DMS153 (cell line): ENCODE measurements at regions not wholly inside any gene's neighbourhood (a gene's known extent, or its start where the extent isn't known, plus 50 kb on each side); places are given as distances from the start of the nearest gene placed in this dataset.
"Not testable (repeated sequence)": the region's sequence is repeated elsewhere in the genome, so short reads cannot be mapped to it uniquely, and the experiment has no call there.

ENCODE experiments used
- DNase-seq: peaks from one replicate; lab custom pipeline; 2025; lab: John Stamatoyannopoulos, UW

GRCh38 chr12:114815026-114815795 lies 131.2 kb upstream of the TBX3 start:
- no peak for DNase-seq

DNA sequence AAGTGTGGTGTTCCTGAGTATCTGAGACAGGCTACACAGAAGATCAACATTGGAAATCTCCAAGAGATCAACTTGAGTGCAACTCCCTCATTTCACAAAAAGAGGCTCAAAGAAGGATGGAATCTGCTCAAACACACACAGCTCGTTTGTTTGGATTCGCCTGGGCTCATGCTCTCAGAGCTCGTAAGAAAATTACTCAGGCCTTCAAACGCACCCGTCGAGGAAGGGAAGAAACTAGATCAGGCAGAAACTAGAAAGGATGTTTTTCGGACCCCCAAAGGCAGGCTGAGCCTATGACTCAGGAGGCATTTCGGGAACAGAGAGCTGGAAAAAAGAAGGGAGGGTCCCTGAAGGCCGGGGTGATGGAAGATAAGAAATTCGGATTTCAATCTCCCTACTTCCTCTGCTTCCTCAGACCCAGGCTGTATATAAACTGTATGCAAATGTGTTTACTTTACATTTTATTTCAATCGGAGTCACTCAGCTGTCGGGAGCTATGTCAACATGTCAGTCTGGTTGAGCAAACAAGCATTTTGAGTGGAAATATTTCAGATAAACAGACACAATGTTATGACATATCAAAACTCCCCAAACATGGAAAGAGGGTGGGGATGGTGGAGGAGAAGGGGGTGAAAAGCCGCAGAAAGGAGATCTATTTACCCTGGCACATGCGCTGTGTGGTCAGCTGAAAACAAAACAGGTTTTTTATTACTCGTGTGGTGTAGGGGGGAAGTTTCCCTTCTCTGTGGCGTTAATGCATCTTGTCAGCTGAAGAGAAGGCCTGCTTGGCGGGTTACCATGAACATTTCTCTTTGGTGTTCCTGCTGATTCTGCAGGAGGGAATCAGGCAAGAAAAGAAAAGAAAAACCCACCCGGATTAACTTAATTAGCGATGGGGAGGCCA lies 129.1 kb upstream of the TBX3 start:
- peak; percentile 56 for DNase-seq

GRCh38 chr12:114812384-114812783 lies 128.4 kb upstream of the TBX3 start:
- DNase-seq, result no peak

- no peak for DNase-seq
Measured at GRCh38 chr12:114809097-114809496, 125.1 kb upstream of the TBX3 start.

- not testable (repeated sequence) for DNase-seq
Measured at GRCh38 chr12:114801381-114801780, 117.4 kb upstream of the TBX3 start.

DNA sequence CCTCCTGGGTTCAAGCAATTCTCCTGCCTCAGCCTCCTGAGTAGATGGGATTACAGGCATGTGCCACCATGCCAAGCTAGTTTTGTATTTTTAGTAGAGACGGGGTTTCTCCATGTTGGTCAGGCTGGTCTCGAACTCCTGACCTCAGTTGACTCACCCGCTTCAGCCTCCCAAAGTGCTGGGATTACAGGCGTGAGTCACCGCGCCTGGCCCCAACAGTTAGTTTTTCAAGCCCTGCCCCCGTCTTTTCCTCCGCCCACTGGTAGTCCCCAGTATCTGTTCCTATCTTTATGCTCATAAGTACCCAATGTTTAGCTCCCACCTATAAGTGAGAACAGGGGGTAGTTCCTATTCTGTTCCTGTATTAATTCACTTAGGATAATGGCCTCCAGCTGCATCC lies 116.6 kb upstream of the TBX3 start:
- not testable (repeated sequence) for DNase-seq

GRCh38 chr12:114799574-114800487 lies 115.9 kb upstream of the TBX3 start:
- DNase-seq, result peak; percentile 55

DNA sequence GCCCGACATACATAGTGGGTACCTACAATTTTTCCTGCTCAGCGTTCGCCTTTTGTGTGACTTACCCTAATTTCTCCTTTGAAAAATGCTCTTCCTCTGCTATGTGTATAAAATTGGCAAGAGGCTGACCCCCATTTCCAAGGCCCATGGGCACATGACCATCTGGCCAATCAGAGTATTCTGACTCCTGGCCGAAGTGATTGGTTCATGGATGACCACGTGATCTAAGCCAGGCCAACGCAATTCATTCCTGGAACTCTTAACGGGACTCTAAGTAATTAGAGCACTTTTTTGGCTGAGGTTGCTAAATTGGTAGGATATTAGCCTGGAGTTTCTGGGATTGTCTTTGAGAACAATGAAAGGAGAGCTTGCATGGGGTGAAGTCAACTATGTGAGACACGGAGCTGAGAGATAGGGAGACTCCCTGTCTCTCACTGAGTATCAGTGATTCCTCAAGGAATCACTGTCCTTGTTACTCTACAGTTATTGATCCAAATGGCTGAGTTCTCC lies 110.1 kb upstream of the TBX3 start:
- DNase-seq, result no peak

DNA sequence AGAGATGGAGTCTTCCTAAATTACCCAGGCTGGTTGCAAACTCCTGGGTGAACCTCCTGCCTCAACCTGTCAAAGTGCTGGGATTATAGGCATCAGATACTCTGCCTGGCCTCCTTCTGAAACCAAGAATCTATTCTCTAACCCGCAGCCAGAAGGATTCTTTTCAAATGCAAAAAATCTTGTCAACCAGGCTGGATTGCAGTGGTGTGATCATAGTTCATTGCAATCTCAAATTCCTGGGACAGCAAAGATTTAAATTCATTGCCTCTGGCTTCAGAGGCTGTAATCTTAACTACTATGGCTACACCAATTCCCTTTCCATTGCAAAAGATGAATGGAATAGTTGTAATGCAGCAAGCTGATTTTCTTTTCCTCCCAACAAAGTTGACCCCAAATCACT lies 106.3 kb upstream of the TBX3 start:
- no peak for DNase-seq

DNA sequence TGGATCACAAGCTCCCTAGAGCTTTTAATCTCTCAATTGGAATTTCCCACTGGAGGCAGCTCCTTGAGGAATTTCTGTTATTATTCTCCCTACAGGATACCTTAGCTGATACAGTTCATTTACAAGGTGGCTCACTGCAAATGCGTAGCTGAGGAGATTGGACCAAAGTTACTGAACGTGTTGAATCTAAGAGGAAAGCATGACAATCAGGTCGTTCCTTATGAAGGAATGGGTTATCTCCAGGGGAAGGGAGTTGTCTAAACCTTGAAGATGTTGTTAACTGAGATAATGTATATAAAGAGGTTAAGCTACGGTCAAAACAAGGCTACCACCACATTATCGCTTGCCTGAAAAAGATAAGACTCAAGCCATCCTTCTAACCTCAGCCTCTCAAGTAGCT lies 105.8 kb upstream of the TBX3 start:
- no peak for DNase-seq

- DNase-seq, result no peak
Measured at GRCh38 chr12:114789276-114789675, 105.3 kb upstream of the TBX3 start.

GRCh38 chr12:114784526-114784925 lies 100.6 kb upstream of the TBX3 start:
- DNase-seq, result no peak

DNA sequence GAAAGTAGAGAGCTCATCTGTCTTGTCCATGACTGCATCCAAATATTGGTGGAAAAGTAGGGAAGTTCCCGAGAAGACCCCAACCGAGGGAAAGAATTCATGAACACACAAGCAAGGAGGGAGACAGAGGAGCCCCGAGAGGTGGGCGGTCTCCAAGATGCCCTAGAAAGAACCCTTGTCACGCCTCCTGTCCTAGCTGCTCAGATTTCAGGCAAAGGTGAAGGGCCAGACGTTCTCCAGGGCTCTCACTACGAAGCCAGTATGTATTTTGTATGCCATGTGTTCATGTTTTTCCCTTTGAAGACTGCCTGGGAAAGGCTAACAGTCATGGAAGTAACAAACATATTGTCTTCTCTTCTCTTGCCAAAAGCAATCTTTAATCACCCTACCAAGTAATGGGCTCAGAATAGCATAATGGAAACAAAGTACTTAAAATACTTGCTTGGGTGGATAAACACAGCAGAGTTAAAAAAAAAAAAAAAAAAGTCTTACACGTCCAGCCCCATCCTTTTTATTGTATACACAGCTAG lies 99.2 kb upstream of the TBX3 start:
- no peak for DNase-seq

GRCh38 chr12:114780746-114781399 lies 96.9 kb upstream of the TBX3 start:
- DNase-seq, result no peak

DNA sequence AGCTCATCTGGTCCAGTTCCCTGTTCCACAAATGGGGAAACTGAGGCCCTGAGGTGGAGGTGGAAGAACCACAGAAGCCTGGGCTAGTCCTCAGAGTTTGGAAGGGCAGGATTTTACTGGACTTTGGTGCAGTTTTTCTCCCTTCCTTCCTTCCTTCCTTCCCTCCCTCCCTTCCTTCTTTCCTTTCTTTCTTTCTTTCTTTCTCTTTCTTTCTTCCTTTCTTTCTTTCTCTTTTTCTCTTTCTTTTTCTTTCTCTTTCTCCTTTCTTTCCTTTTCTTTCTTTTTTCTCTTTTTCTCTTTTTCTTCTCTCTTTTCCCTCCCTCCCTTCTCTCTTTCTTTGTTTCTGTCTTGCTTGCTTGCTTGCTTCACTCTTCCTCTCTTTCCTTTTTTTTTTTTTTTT lies 95.7 kb upstream of the TBX3 start:
- DNase-seq, result no peak

- no peak for DNase-seq
Measured at GRCh38 chr12:114779186-114779585, 95.2 kb upstream of the TBX3 start.

- no peak for DNase-seq
Measured at GRCh38 chr12:114776731-114777442, 92.9 kb upstream of the TBX3 start.

DNA sequence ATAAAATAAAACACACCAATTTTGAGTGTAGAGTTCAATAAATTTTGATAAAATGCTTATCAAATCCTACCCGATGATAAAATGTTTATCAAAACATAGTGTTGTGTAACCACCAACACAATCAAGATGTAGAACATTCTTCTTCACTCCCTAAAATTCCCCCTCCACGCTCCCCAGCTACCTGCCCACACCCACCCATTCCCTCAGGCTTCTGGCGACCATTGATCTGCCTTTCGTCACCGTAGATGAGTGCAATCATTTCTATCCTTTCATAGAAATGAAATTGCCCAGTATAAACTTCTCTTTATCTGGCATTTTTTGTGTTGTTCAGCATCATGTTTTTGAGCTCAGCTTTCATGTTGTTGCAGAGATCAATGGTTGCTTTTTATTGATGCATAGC lies 90.7 kb upstream of the TBX3 start:
- DNase-seq, result no peak

DNA sequence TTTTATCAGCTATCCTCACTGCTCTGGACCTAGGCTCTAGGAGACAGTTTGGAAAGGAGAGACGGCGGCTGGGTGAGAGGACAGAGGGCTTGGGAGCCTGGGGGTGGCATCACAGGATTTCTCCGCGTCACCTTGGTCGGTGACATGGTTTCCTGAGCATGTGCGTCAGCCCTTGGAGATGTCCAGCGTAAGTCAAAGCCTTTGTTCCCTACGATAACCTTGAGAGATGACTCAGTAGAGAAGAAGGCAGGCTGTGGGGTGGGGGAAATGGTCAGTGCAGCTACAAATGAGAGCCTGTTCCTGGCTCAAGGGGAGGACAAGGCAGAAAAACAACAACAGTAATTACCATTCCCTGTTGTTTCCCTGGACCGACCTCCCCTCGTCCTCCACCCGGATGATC lies 90.2 kb upstream of the TBX3 start:
- DNase-seq, result no peak

DNA sequence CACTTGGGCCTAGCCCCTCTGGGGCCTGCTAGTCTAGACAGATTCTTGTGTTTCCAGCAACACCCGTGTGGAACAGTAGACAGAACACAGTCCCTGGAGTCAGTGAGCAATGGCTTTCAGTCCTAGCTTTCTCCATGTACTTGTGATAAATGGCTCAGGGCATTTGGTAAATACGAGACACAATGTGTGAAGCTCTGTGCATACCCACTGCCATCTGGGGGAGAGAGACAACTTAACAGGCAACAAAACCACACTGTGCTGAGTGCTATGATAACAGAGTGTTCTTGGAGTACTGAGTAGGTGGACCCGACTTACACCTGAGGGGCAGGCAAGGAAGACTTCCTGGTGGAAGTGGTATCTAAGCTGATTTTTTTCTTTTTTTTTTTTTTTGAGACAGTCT lies 86.3 kb upstream of the TBX3 start:
- DNase-seq, result no peak

DNA sequence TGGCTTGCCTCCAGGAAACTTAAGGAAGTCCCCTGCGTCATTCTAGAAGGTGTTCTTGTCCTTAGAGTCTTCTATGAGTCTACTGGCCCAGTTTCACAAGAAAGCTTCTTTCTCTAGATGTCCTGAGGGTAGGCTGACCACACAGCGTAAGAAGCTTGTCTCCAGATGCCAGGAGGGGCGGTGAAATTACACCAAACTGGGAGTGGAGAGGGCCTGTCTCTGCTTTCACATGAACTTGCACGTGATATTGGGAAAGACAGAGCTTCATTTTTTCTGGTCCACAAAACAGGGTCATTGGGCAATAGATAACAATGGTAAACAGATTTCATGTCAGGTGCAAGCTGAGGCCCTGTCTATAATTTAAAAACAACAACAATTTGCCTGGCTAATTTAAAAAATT lies 85.7 kb upstream of the TBX3 start:
- no peak for DNase-seq
